Breast epithelium (tissue), 3 donors: ENCODE measurements at regions not wholly inside any gene's neighbourhood (a gene's known extent, or its start where the extent isn't known, plus 50 kb on each side); places are given as distances from the start of the nearest gene placed in this dataset.

Experiments used
- POLR2A ChIP-seq: fragments of 450-650 bp; IDR thresholded peaks from one replicate; pipeline ENCODE4 v1.6.1; 2016; ENCODE audit warnings: antibody characterized with exemption, mild to moderate bottlenecking, moderate library complexity
- POLR2AphosphoS5 ChIP-seq, 3 donors: sonication (generic); formaldehyde crosslinking; IDR thresholded peaks; one replicate each; pipeline ENCODE4 v1.6.1; 2017; ENCODE audit warnings: antibody characterized with exemption in 3 of 3
- TF ChIP-seq, protein P1 (sequence below), 3 donors: fragments of 450-650 bp; IDR thresholded peaks; one replicate each; pipeline ENCODE4 v1.5.1; 2016 to 2017; ENCODE audit warnings: antibody characterized with exemption in 3 of 3, mild to moderate bottlenecking in 3 of 3, moderate library complexity in 3 of 3

- TF ChIP-seq, protein P1, sequence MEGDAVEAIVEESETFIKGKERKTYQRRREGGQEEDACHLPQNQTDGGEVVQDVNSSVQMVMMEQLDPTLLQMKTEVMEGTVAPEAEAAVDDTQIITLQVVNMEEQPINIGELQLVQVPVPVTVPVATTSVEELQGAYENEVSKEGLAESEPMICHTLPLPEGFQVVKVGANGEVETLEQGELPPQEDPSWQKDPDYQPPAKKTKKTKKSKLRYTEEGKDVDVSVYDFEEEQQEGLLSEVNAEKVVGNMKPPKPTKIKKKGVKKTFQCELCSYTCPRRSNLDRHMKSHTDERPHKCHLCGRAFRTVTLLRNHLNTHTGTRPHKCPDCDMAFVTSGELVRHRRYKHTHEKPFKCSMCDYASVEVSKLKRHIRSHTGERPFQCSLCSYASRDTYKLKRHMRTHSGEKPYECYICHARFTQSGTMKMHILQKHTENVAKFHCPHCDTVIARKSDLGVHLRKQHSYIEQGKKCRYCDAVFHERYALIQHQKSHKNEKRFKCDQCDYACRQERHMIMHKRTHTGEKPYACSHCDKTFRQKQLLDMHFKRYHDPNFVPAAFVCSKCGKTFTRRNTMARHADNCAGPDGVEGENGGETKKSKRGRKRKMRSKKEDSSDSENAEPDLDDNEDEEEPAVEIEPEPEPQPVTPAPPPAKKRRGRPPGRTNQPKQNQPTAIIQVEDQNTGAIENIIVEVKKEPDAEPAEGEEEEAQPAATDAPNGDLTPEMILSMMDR (IDR thresholded peaks at IDR 0.05): no peak
- no peak for TF ChIP-seq POLR2A
- TF ChIP-seq POLR2AphosphoS5 (IDR thresholded peaks at IDR 0.05): no peak
Measured at GRCh38 chr1:227450489-227450888, 112.9 kb upstream of the ZNF678 start.
